ENCODE measurements at regions not wholly inside any gene's neighbourhood (a gene's known extent, or its start where the extent isn't known, plus 50 kb on each side); places are given as distances from the start of the nearest gene placed in this dataset.
"Not testable (repeated sequence)": the region's sequence is repeated elsewhere in the genome, so short reads cannot be mapped to it uniquely, and the experiment has no call there.

DNA sequence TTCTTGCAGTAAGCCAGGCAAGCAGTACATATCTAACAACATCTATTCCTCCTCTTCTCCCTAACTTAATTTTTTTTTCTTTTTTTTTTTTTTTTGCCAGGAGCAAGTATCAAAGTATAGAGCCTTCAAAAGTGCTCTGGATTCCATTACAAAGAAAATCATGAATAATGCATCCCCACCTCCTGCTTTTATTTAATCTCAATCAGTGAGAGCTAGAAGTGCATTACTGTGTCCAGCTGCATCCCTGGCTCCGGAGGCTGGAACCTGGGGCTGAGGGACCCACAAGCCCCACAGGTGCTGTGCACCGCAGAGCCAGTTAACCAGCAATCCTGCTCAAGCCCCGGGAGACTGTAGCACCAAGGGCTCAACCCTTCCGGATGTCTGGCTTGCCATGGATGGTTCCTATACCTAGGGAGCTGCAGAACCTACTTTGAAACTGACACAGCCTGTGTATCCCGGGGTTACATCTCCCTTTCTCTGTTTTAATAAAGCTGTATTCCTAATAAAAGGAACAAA is 455.9 kb upstream of the RUNX1 start:
- H3K9me3 ChIP-seq: no peaks in the 10 kb centered on the region
- H3K4me1 ChIP-seq: peaks cover 3 to 43% (median 20%) of the 10 kb centered on the region in 6 donors
- peaks cover 0 to 9% (median 0%) of the 10 kb centered on the region in 7 donors for H3K27me3 ChIP-seq (replicated peaks in 1 of 7)
- H3K27ac ChIP-seq: no peak overlapping the region
- DNase-seq: no peak
- TF ChIP-seq POLR2A (IDR thresholded peaks at IDR 0.05): no peak
- TF ChIP-seq, protein P1, sequence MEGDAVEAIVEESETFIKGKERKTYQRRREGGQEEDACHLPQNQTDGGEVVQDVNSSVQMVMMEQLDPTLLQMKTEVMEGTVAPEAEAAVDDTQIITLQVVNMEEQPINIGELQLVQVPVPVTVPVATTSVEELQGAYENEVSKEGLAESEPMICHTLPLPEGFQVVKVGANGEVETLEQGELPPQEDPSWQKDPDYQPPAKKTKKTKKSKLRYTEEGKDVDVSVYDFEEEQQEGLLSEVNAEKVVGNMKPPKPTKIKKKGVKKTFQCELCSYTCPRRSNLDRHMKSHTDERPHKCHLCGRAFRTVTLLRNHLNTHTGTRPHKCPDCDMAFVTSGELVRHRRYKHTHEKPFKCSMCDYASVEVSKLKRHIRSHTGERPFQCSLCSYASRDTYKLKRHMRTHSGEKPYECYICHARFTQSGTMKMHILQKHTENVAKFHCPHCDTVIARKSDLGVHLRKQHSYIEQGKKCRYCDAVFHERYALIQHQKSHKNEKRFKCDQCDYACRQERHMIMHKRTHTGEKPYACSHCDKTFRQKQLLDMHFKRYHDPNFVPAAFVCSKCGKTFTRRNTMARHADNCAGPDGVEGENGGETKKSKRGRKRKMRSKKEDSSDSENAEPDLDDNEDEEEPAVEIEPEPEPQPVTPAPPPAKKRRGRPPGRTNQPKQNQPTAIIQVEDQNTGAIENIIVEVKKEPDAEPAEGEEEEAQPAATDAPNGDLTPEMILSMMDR (IDR thresholded peaks at IDR 0.05 in 8 of 11, conservative IDR thresholded peaks at IDR 0.05 in 3 of 11): no peak
- no peak for TF ChIP-seq POLR2AphosphoS5 (IDR thresholded peaks at IDR 0.05)
- H3K4me3 ChIP-seq: no peak overlapping the region
- intact Hi-C loops (cut with DNase I; ENCODE audit: low total_unique reads): no loop called here
- no peaks in the 10 kb centered on the region for H3K36me3 ChIP-seq
- WGBS, 5 donors: 76 to 90% (median 81%) methylated on average over 5 of the region's 5 CpGs

DNA sequence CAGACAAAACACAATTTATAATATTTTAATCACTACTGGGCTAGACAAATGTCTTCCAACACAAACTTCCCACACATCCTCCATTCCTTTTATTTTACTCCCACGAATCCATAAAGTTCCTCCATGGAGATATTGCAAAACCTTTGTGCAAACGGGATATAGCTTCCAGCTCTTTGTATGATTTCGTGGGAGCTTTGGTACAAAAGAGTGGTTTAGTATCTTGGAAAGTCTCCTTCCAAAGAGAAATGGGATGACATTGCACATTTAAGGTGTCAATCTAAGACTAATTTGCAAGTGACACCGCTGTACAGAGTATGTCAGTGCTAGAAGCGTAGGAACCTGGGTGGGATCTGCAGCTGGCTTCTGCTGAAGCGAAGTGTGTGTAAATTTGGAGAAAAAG is 455.2 kb upstream of the RUNX1 start:
- H3K36me3 ChIP-seq: no peaks in the 10 kb centered on the region
- peaks cover 0 to 9% (median 0%) of the 10 kb centered on the region in 7 donors for H3K27me3 ChIP-seq (replicated peaks in 1 of 7)
- H3K4me3 ChIP-seq: no peak overlapping the region
- intact Hi-C loops (cut with DNase I; ENCODE audit: low total_unique reads): no loop called here
- H3K27ac ChIP-seq: peak overlapping the region in 7 of 8 donors; percentile 41 to 63 (median 56)
- WGBS, 5 donors: 28 to 46% (median 32%) methylated on average over 6 of the region's 6 CpGs
- H3K4me1 ChIP-seq: peaks cover 3 to 41% (median 20%) of the 10 kb centered on the region in 6 donors
- H3K9me3 ChIP-seq: no peaks in the 10 kb centered on the region
- DNase-seq: no peak
- TF ChIP-seq, protein P1 (IDR thresholded peaks at IDR 0.05 in 8 of 11, conservative IDR thresholded peaks at IDR 0.05 in 3 of 11): no peak
- no peak for TF ChIP-seq POLR2A (IDR thresholded peaks at IDR 0.05)
- no peak for TF ChIP-seq POLR2AphosphoS5 (IDR thresholded peaks at IDR 0.05)

DNA sequence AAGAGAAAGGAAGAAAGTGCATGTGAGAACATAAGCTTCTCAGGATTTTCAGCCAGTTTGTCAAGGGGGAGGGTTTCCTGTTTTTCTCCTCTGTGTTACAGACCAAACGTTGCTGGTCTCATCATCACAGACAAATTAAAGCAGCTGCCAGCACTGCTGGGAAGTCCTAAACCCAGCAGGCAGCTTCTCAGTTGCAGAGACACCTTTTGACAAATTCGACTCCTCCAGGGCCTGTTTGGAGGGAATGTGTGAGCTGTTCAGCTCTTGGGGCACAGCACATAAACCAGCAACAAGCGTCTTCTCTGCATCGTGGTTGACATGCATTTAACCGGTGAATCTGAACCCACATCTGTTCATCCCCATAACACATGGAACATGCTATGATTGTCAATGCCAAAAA is 454.6 kb upstream of the RUNX1 start:
- TF ChIP-seq, protein P1 (IDR thresholded peaks at IDR 0.05 in 8 of 11, conservative IDR thresholded peaks at IDR 0.05 in 3 of 11): no peak
- TF ChIP-seq POLR2AphosphoS5 (IDR thresholded peaks at IDR 0.05) (no peak), POLR2A (IDR thresholded peaks at IDR 0.05) (no peak)
- Histone ChIP-seq H3K9me3 (no peaks in the 10 kb centered on the region), H3K27me3 (replicated peaks in 1 of 7) (peaks cover 0 to 9% (median 0%) of the 10 kb centered on the region in 7 donors), H3K4me1 (peaks cover 3 to 36% (median 18%) of the 10 kb centered on the region in 6 donors), H3K36me3 (no peaks in the 10 kb centered on the region), H3K4me3 (no peak overlapping the region), H3K27ac (peak overlapping the region in 7 of 8 donors; percentile 41 to 63 (median 56))
- WGBS, 5 donors: 4 to 15% (median 10%) methylated on average over 5 of the region's 5 CpGs
- intact Hi-C loops (cut with DNase I; ENCODE audit: low total_unique reads): no loop called here
- DNase-seq: no peak

GRCh38 chr21:35502821-35503220 is 453.7 kb upstream of the RUNX1 start:
- no peak for DNase-seq
- Histone ChIP-seq H3K9me3 (no peaks in the 10 kb centered on the region), H3K27ac (peak overlapping the region in 1 of 8 donors; percentile 59), H3K4me1 (peaks cover 3 to 29% (median 15%) of the 10 kb centered on the region in 6 donors), H3K4me3 (no peak overlapping the region), H3K27me3 (replicated peaks in 1 of 7) (peaks cover 0 to 9% (median 0%) of the 10 kb centered on the region in 7 donors), H3K36me3 (no peaks in the 10 kb centered on the region)
- WGBS, 5 donors: 54 to 70% (median 64%) methylated on average over 5 of the region's 5 CpGs
- intact Hi-C loops (cut with DNase I; ENCODE audit: low total_unique reads): no loop called here
- TF ChIP-seq POLR2A (IDR thresholded peaks at IDR 0.05): no peak
- TF ChIP-seq, protein P1 (IDR thresholded peaks at IDR 0.05 in 8 of 11, conservative IDR thresholded peaks at IDR 0.05 in 3 of 11): no peak
- no peak for TF ChIP-seq POLR2AphosphoS5 (IDR thresholded peaks at IDR 0.05)

DNA sequence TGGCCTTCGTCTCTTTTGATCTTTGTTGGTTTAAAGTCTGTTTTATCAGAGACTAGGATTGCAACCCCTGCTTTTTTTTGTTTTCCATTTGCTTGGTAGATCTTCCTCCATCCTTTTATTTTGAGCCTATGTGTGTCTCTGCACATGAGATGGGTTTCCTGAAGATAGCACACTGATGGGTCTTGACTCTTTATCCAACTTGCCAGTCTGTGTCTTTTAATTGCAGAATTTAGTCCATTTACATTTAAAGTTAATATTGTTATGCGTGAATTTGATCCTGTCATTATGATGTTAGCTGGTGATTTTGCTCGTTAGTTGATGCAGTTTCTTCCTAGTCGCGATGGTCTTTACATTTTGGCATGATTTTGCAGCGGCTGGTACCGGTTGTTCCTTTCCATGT is 448.4 kb upstream of the RUNX1 start:
- WGBS, 5 donors: 81 to 89% (median 82%) methylated on average over 3 to 7 of the region's 7 CpGs
- DNase-seq; H3K9me3 ChIP-seq; H3K4me3 ChIP-seq; intact Hi-C loops (cut with DNase I; ENCODE audit: low total_unique reads); H3K27me3 ChIP-seq (replicated peaks in 1 of 7); H3K27ac ChIP-seq; H3K36me3 ChIP-seq; H3K4me1 ChIP-seq: not testable (repeated sequence)

All from spleen (tissue), 11 donors.